ENCODE measurements at regions not wholly inside any gene's neighbourhood (a gene's known extent, or its start where the extent isn't known, plus 50 kb on each side); places are given as distances from the start of the nearest gene placed in this dataset.

DNA sequence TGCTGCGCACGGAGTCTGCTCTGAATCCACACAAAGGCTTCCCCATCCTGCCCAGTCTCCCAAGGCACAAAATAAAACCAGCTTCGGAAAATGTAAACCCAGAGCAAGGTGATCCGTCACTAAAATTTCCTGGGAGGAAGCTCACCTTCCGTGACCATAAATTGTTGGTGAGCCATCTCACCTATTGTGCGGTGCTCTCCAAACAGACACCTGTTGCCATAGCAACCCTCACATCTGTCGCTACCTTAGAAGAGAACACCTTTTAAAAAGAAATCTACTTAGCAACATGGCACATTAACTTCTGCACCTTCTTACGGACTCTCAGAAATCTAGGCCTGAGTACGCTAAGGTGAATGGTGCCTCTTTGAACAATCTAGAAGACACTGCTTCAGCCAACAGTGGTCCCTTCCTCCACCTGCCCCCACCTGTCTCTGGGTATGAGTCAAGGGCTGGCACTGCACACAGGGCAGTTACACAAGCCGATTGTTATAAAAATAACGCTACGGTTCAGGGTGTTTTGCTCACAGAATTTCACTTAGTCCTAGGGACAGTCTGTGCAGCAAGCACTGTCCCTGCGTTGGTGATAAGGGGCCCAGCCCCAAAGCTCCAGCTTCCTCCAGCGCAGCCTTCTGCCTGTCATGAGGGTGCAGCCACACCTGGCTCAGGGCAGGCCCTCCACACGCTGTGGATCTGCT is 114.9 kb upstream of the ID2 start:
- CTCF ChIA-PET = no interaction called here
- Mint-ChIP-seq H3K27me3 (no peaks in the 10 kb centered on the region), H3K36me3 (ENCODE audit: low read depth) (no peaks in the 10 kb centered on the region), H3K4me3 (no peak overlapping the region), H3K9me3 (peaks cover 7% of the 10 kb centered on the region), H3K27ac (no peak overlapping the region), H3K4me1 (ENCODE audit: low read depth) (no peaks in the 10 kb centered on the region)
- DNase-seq = no peak
- POLR2A ChIA-PET = no interaction called here
- TF ChIP-seq, protein P1, sequence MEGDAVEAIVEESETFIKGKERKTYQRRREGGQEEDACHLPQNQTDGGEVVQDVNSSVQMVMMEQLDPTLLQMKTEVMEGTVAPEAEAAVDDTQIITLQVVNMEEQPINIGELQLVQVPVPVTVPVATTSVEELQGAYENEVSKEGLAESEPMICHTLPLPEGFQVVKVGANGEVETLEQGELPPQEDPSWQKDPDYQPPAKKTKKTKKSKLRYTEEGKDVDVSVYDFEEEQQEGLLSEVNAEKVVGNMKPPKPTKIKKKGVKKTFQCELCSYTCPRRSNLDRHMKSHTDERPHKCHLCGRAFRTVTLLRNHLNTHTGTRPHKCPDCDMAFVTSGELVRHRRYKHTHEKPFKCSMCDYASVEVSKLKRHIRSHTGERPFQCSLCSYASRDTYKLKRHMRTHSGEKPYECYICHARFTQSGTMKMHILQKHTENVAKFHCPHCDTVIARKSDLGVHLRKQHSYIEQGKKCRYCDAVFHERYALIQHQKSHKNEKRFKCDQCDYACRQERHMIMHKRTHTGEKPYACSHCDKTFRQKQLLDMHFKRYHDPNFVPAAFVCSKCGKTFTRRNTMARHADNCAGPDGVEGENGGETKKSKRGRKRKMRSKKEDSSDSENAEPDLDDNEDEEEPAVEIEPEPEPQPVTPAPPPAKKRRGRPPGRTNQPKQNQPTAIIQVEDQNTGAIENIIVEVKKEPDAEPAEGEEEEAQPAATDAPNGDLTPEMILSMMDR (IDR thresholded peaks at IDR 0.05) = no peak
- intact Hi-C loops (cut with micrococcal nuclease) = no loop called here
- ATAC-seq = no peak

DNA sequence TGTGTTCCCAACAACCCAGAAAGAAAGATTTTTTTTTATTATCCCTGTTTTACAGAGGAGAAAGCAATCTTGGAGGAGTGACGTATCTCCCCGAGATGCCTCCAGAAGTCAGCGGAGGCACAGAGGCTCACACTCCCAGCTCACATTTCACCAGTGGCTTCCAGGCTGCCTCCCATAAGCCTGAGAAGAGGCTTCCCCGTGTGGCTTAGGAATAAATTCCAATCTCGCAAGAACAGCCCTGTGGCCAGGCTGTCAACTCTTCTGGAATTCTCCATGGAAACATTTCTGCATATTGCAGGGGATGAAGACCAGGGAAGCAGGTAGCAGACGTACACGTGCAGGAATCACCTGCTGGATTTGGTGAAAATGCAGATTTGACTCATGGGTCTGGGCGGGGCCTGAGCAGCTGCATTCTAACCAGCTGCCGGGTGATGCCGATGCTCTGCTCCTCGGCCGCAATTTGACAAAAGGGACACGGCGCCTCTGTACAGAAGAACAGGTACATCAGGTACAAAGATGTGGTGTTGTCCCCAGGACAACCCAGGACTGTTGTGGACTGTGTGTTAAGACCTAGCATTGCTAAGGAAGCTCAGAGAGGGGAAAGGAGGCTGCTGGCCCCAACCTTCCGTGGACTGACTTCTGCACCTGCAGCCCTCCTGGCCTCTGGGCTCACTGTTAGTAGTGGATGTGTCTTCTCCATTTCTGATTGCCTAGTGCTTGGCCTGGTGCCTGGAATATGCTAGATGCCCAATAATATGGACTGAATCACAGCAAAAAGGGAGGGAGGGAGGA is 114.2 kb upstream of the ID2 start:
- ChIA-PET POLR2A (no interaction called here), CTCF (no interaction called here)
- Mint-ChIP-seq H3K9me3 (no peaks in the 10 kb centered on the region), H3K27me3 (no peaks in the 10 kb centered on the region), H3K27ac (no peak overlapping the region), H3K36me3 (ENCODE audit: low read depth) (no peaks in the 10 kb centered on the region), H3K4me3 (no peak overlapping the region), H3K4me1 (ENCODE audit: low read depth) (no peaks in the 10 kb centered on the region)
- TF ChIP-seq, protein P1 (IDR thresholded peaks at IDR 0.05) = no peak
- intact Hi-C loops (cut with micrococcal nuclease) = no loop called here
- no peak for ATAC-seq
- DNase-seq = no peak

DNA sequence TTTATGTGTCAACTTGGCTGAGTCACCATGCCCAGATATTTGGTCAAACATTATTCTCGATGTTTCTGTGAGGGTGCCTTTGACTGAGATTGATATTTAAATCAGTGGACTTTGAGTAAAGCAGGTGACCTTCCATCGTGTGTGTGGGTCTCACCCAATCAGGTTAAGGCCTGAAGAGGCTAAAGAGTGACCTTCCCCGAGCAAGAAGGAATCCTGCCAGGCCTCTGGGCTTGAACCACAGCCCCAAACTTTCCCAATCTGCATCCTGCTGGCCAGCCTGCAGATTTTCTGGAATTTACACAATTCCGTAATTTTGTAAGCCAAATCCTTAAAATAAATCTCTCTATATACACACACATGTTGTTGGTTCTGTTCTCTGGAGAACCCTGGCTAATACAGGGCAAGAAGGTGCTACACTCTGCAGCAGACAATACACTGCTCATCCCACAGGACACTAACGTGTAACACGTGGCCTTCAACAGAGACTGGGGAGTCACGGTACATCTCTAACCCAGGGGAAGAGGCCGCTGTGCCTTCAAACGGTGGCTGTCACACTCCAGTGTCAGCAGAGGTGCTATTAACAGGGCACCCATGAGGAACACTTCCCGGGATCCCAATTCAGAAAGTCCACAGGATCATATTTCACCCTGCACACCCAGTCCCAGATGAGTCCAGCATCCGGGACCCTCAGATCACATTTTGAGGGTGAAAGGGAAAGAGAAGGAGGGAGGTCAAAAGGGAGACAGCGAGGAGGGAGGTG is 113.1 kb upstream of the ID2 start:
- no peaks in the 10 kb centered on the region for H3K9me3 Mint-ChIP-seq
- POLR2A ChIA-PET = no interaction called here
- no peaks in the 10 kb centered on the region for H3K36me3 Mint-ChIP-seq (ENCODE audit: low read depth)
- DNase-seq = no peak
- no peak for ATAC-seq
- CTCF ChIA-PET = no interaction called here
- H3K4me3 Mint-ChIP-seq = no peak overlapping the region
- no peaks in the 10 kb centered on the region for H3K4me1 Mint-ChIP-seq (ENCODE audit: low read depth)
- no peak overlapping the region for H3K27ac Mint-ChIP-seq
- TF ChIP-seq, protein P1 (IDR thresholded peaks at IDR 0.05) = no peak
- H3K27me3 Mint-ChIP-seq = no peaks in the 10 kb centered on the region
- intact Hi-C loops (cut with micrococcal nuclease) = no loop called here

DNA sequence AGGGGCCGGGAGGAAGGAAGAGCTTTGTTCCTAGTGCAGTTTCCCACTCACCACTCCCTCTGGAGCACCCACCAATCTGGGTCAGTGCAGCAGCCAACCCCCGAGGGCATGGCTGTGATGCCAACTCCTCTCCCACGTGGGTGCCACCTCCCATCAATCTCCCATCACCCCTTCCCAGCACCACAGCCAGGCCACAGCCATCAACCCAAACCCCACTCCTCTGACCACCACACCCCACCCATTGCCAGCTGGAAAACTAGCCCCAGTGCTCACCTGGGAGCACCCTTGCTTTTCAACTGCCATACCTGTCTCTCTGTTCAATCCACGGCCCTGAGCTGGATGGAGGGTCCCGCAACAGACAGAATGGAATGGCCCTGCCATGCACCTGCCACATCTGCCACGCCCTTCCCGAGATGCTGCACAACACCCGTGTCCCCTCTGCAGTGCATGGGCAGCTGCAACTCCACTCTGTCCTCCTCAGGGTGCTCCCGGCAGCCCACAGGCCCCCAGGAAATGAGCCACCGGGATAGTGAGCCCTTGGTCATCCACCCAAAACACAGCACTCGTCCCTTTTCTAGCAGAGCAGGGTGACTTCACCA is 112.4 kb upstream of the ID2 start:
- ATAC-seq (no peak), DNase-seq (no peak)
- ChIA-PET CTCF (no interaction called here), POLR2A (no interaction called here)
- H3K4me3 Mint-ChIP-seq = no peak overlapping the region
- no peaks in the 10 kb centered on the region for H3K9me3 Mint-ChIP-seq
- H3K27ac Mint-ChIP-seq = no peak overlapping the region
- no peaks in the 10 kb centered on the region for H3K27me3 Mint-ChIP-seq
- no peaks in the 10 kb centered on the region for H3K36me3 Mint-ChIP-seq (ENCODE audit: low read depth)
- intact Hi-C loops (cut with micrococcal nuclease) = no loop called here
- H3K4me1 Mint-ChIP-seq (ENCODE audit: low read depth) = peaks cover 2% of the 10 kb centered on the region
- TF ChIP-seq, protein P1 (IDR thresholded peaks at IDR 0.05) = no peak
